ENCODE measurements at regions not wholly inside any gene's neighbourhood (a gene's known extent, or its start where the extent isn't known, plus 50 kb on each side); places are given as distances from the start of the nearest gene placed in this dataset.
A peak's percentile ranks its signal among the peaks of the same experiment; 100 is the strongest.

GRCh38 chr12:114848666-114849065 lies 164.7 kb upstream of the TBX3 start:
- peak overlapping the region; percentile 7 for H3K4me2 ChIP-seq (ENCODE audit: extremely low read depth, insufficient read depth, low read length)
- TF ChIP-seq EZH2 (IDR thresholded peaks at IDR 0.05; ENCODE audit: low read length, missing control alignments), result no peak
- TF ChIP-seq CTCF (conservative IDR thresholded peaks at IDR 0.05 in 1 of 2, IDR thresholded peaks at IDR 0.05 in 1 of 2; ENCODE audit: low read depth in 1 of 2, low read length in 2 of 2), result no peak
- no peak overlapping the region for H2AFZ ChIP-seq (ENCODE audit: low read length)
- H3K79me2 ChIP-seq (ENCODE audit: control insufficient read depth, insufficient read depth, low read length), result no peaks in the 10 kb centered on the region
- no peaks in the 10 kb centered on the region for H3K36me3 ChIP-seq (ENCODE audit: control insufficient read depth, insufficient read depth, low read length)
- no peak overlapping the region for H3K27ac ChIP-seq (ENCODE audit: insufficient read depth, low read length)
- no peak overlapping the region for H3K9ac ChIP-seq (ENCODE audit: insufficient read depth, low read length)
- peaks cover 9% of the 10 kb centered on the region for H3K4me1 ChIP-seq (ENCODE audit: control insufficient read depth, extremely low read depth, insufficient read depth, low read length)
- no peak overlapping the region for H3K4me3 ChIP-seq (replicated peaks in 1 of 4; ENCODE audit: control extremely low read depth in 1 of 4, insufficient read depth in 1 of 4, low read depth in 3 of 4, low read length in 4 of 4)
- no peaks in the 10 kb centered on the region for H4K20me1 ChIP-seq (ENCODE audit: control insufficient read depth, extremely low read depth, insufficient read depth, low read length)
- H3K27me3 ChIP-seq (ENCODE audit: control insufficient read depth, insufficient read depth, low read length), result no peaks in the 10 kb centered on the region
- DNase-seq (ENCODE audit: low read depth in 2 of 2), result peak; percentile 62 to 91
- no peaks in the 10 kb centered on the region for H3K9me3 ChIP-seq (ENCODE audit: control insufficient read depth, insufficient read depth, low read depth, low read length)

DNA sequence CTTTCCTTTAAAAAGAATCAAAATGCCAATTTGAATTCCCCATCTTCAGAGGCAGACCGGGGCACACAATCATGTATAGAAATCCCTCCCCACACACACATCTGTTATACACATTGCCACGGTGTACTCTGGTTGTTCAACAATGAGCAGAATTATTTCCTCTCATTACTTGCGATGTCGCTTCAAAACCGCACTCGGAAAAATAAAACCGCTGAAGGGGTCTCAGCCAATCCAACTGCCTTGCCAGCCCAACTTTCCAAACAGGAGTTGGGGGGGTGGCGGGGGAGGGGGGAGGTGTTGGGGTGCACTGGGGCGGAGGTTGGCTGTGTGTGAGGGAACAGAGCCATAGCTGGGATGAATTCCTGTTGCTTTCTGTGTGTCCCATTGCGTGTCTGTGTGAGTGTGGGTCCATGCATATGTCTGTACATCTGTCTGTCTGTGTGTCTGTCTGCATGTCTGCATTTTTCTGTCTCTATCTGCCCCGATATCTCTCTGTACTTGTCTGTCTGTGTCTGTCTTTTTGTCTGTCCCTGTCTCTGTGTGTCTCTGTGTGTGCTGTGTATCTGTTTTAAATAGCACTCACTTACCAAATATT lies 163.6 kb upstream of the TBX3 start:
- no peaks in the 10 kb centered on the region for H3K27me3 ChIP-seq (ENCODE audit: control insufficient read depth, insufficient read depth, low read length)
- no peak overlapping the region for H3K9ac ChIP-seq (ENCODE audit: insufficient read depth, low read length)
- H2AFZ ChIP-seq (ENCODE audit: low read length), result no peak overlapping the region
- TF ChIP-seq EZH2 (IDR thresholded peaks at IDR 0.05; ENCODE audit: low read length, missing control alignments) (no peak), CTCF (conservative IDR thresholded peaks at IDR 0.05 in 1 of 2, IDR thresholded peaks at IDR 0.05 in 1 of 2; ENCODE audit: low read depth in 1 of 2, low read length in 2 of 2) (no peak)
- H3K9me3 ChIP-seq (ENCODE audit: control insufficient read depth, insufficient read depth, low read depth, low read length), result no peaks in the 10 kb centered on the region
- H3K79me2 ChIP-seq (ENCODE audit: control insufficient read depth, insufficient read depth, low read length), result no peaks in the 10 kb centered on the region
- no peak for DNase-seq (ENCODE audit: low read depth in 2 of 2)
- H4K20me1 ChIP-seq (ENCODE audit: control insufficient read depth, extremely low read depth, insufficient read depth, low read length), result no peaks in the 10 kb centered on the region
- H3K4me1 ChIP-seq (ENCODE audit: control insufficient read depth, extremely low read depth, insufficient read depth, low read length), result peaks cover 9% of the 10 kb centered on the region
- no peak overlapping the region for H3K4me2 ChIP-seq (ENCODE audit: extremely low read depth, insufficient read depth, low read length)
- no peak overlapping the region for H3K4me3 ChIP-seq (replicated peaks in 1 of 4; ENCODE audit: control extremely low read depth in 1 of 4, insufficient read depth in 1 of 4, low read depth in 3 of 4, low read length in 4 of 4)
- no peaks in the 10 kb centered on the region for H3K36me3 ChIP-seq (ENCODE audit: control insufficient read depth, insufficient read depth, low read length)
- H3K27ac ChIP-seq (ENCODE audit: insufficient read depth, low read length), result no peak overlapping the region

- Histone ChIP-seq H3K9me3 (ENCODE audit: control insufficient read depth, insufficient read depth, low read depth, low read length) (no peaks in the 10 kb centered on the region), H4K20me1 (ENCODE audit: control insufficient read depth, extremely low read depth, insufficient read depth, low read length) (no peaks in the 10 kb centered on the region), H3K27ac (ENCODE audit: insufficient read depth, low read length) (no peak overlapping the region), H3K4me1 (ENCODE audit: control insufficient read depth, extremely low read depth, insufficient read depth, low read length) (peaks cover 9% of the 10 kb centered on the region), H3K27me3 (ENCODE audit: control insufficient read depth, insufficient read depth, low read length) (no peaks in the 10 kb centered on the region), H3K9ac (ENCODE audit: insufficient read depth, low read length) (no peak overlapping the region), H3K36me3 (ENCODE audit: control insufficient read depth, insufficient read depth, low read length) (no peaks in the 10 kb centered on the region), H2AFZ (ENCODE audit: low read length) (no peak overlapping the region), H3K79me2 (ENCODE audit: control insufficient read depth, insufficient read depth, low read length) (no peaks in the 10 kb centered on the region), H3K4me3 (replicated peaks in 1 of 4; ENCODE audit: control extremely low read depth in 1 of 4, insufficient read depth in 1 of 4, low read depth in 3 of 4, low read length in 4 of 4) (no peak overlapping the region), H3K4me2 (ENCODE audit: extremely low read depth, insufficient read depth, low read length) (no peak overlapping the region)
- TF ChIP-seq EZH2 (IDR thresholded peaks at IDR 0.05; ENCODE audit: low read length, missing control alignments), result no peak
- no peak for TF ChIP-seq CTCF (conservative IDR thresholded peaks at IDR 0.05 in 1 of 2, IDR thresholded peaks at IDR 0.05 in 1 of 2; ENCODE audit: low read depth in 1 of 2, low read length in 2 of 2)
- no peak for DNase-seq (ENCODE audit: low read depth in 2 of 2)
These were observed 162.8 kb upstream of the TBX3 start for GRCh38 chr12:114846771-114847170.

Data from fibroblast of lung (primary cell).